Lung microvascular endothelial cell (primary cell): ENCODE measurements at regions not wholly inside any gene's neighbourhood (a gene's known extent, or its start where the extent isn't known, plus 50 kb on each side); places are given as distances from the start of the nearest gene placed in this dataset.

Source experiments
- DNase-seq, 2 donors: peaks; one replicate each; pipeline versions ENCODE4 v3.0.0 to v3.0.0-alpha.2; 2010; ENCODE audit warnings: low read depth in 2 of 2

- DNase-seq, result no peak
Observed at GRCh38 chr4:58561170-58561569, 1451.0 kb upstream of the IGFBP7 start.

- no peak for DNase-seq
Observed at GRCh38 chr4:58560736-58561135, 1450.6 kb upstream of the IGFBP7 start.

- DNase-seq, result no peak
Observed at GRCh38 chr4:58553679-58554078, 1443.5 kb upstream of the IGFBP7 start.

- no peak for DNase-seq
Observed at GRCh38 chr4:58553031-58553430, 1442.8 kb upstream of the IGFBP7 start.

GRCh38 chr4:58551676-58552075 is 1441.5 kb upstream of the IGFBP7 start:
- DNase-seq, result no peak

GRCh38 chr4:58543465-58543864 is 1433.3 kb upstream of the IGFBP7 start:
- DNase-seq, result no peak

- DNase-seq, result no peak
Observed at GRCh38 chr4:58541926-58542325, 1431.7 kb upstream of the IGFBP7 start.

GRCh38 chr4:58522765-58523382 is 1412.7 kb upstream of the IGFBP7 start:
- DNase-seq, result no peak

GRCh38 chr4:58515226-58515625 is 1405.0 kb upstream of the IGFBP7 start:
- no peak for DNase-seq

- DNase-seq, result no peak
Observed at GRCh38 chr4:58514299-58514698, 1404.1 kb upstream of the IGFBP7 start.

- DNase-seq, result no peak
Observed at GRCh38 chr4:58510652-58511051, 1400.5 kb upstream of the IGFBP7 start.

GRCh38 chr4:58507079-58507478 is 1396.9 kb upstream of the IGFBP7 start:
- no peak for DNase-seq

GRCh38 chr4:58502839-58503238 is 1392.7 kb upstream of the IGFBP7 start:
- DNase-seq, result no peak

GRCh38 chr4:58499182-58499581 is 1389.0 kb upstream of the IGFBP7 start:
- DNase-seq, result no peak

GRCh38 chr4:58491620-58492019 is 1381.4 kb upstream of the IGFBP7 start:
- DNase-seq, result no peak

- no peak for DNase-seq
Observed at GRCh38 chr4:58477950-58478349, 1367.8 kb upstream of the IGFBP7 start.

- no peak for DNase-seq
Observed at GRCh38 chr4:58477513-58477912, 1367.3 kb upstream of the IGFBP7 start.

- DNase-seq, result no peak
Observed at GRCh38 chr4:58475097-58475496, 1364.9 kb upstream of the IGFBP7 start.

GRCh38 chr4:58465031-58465430 is 1354.8 kb upstream of the IGFBP7 start:
- DNase-seq, result no peak

GRCh38 chr4:58456727-58457384 is 1346.7 kb upstream of the IGFBP7 start:
- DNase-seq, result no peak

GRCh38 chr4:58453956-58454355 is 1343.8 kb upstream of the IGFBP7 start:
- DNase-seq, result no peak

- DNase-seq, result no peak
Observed at GRCh38 chr4:58451707-58452106, 1341.5 kb upstream of the IGFBP7 start.

GRCh38 chr4:58435871-58436270 is 1325.7 kb upstream of the IGFBP7 start:
- no peak for DNase-seq

- DNase-seq, result no peak
Observed at GRCh38 chr4:58413849-58414248, 1303.7 kb upstream of the IGFBP7 start.
